Rectal smooth muscle tissue (tissue), 1 donor: ENCODE measurements at regions not wholly inside any gene's neighbourhood (a gene's known extent, or its start where the extent isn't known, plus 50 kb on each side); places are given as distances from the start of the nearest gene placed in this dataset.
A peak's percentile ranks its signal among the peaks of the same experiment; 100 is the strongest.
"Not testable (repeated sequence)": the region's sequence is repeated elsewhere in the genome, so short reads cannot be mapped to it uniquely, and the experiment has no call there.

Experiments used
- H3K27ac ChIP-seq: one replicate; pipeline ENCODE4 v1.7.0; 2013; ENCODE audit warnings: low read depth, low read length, inconsistent platforms
- H3K27me3 ChIP-seq: one replicate; pipeline ENCODE4 v1.7.0; 2013; ENCODE audit warnings: low read length; ENCODE audit not compliant: control insufficient read depth, insufficient read depth
- H3K36me3 ChIP-seq: one replicate; pipeline ENCODE4 v1.7.0; 2013; ENCODE audit warnings: low read length; ENCODE audit not compliant: control insufficient read depth, insufficient read depth
- H3K4me1 ChIP-seq: one replicate; pipeline ENCODE4 v1.7.0; 2013; ENCODE audit warnings: low read length; ENCODE audit not compliant: control insufficient read depth, insufficient read depth
- H3K4me3 ChIP-seq: one replicate; pipeline ENCODE4 v1.7.0; 2013; ENCODE audit warnings: low read length
- H3K9ac ChIP-seq: one replicate; pipeline ENCODE4 v1.7.0; 2013; ENCODE audit warnings: low read length

- H3K27ac ChIP-seq = peak overlapping the region; percentile 10
- no peaks in the 10 kb centered on the region for H3K27me3 ChIP-seq
- H3K9ac ChIP-seq = no peak overlapping the region
- peaks cover 14% of the 10 kb centered on the region for H3K4me1 ChIP-seq
- no peaks in the 10 kb centered on the region for H3K36me3 ChIP-seq
- no peak overlapping the region for H3K4me3 ChIP-seq
Measured at GRCh38 chr15:69703532-69704187, 251.0 kb downstream of the RPLP1 start.

GRCh38 chr15:69704229-69704628, 251.6 kb downstream of the RPLP1 start:
- Histone ChIP-seq H3K4me3 (no peak overlapping the region), H3K27ac (peak overlapping the region; percentile 10), H3K4me1 (peaks cover 14% of the 10 kb centered on the region), H3K36me3 (no peaks in the 10 kb centered on the region), H3K9ac (no peak overlapping the region), H3K27me3 (no peaks in the 10 kb centered on the region)

GRCh38 chr15:69704700-69705099, 252.1 kb downstream of the RPLP1 start:
- Histone ChIP-seq H3K36me3 (no peaks in the 10 kb centered on the region), H3K9ac (no peak overlapping the region), H3K4me3 (no peak overlapping the region), H3K27me3 (no peaks in the 10 kb centered on the region), H3K27ac (no peak overlapping the region), H3K4me1 (peaks cover 14% of the 10 kb centered on the region)

GRCh38 chr15:69706353-69707097, 253.9 kb downstream of the RPLP1 start:
- H3K4me1 ChIP-seq = peaks cover 14% of the 10 kb centered on the region
- no peak overlapping the region for H3K9ac ChIP-seq

GRCh38 chr15:69707241-69707640, 254.6 kb downstream of the RPLP1 start:
- H3K4me1 ChIP-seq = peaks cover 14% of the 10 kb centered on the region
- not testable (repeated sequence) for H3K36me3 ChIP-seq, H3K9ac ChIP-seq, H3K4me3 ChIP-seq, H3K27me3 ChIP-seq, H3K27ac ChIP-seq

More at GRCh38 chr15:69706353-69707097, 253.9 kb downstream of the RPLP1 start:
- Histone ChIP-seq H3K4me3 (no peak overlapping the region), H3K36me3 (no peaks in the 10 kb centered on the region), H3K27ac (no peak overlapping the region), H3K27me3 (no peaks in the 10 kb centered on the region)

- not testable (repeated sequence) for H3K9ac ChIP-seq, H3K27me3 ChIP-seq, H3K36me3 ChIP-seq, H3K4me3 ChIP-seq, H3K27ac ChIP-seq, H3K4me1 ChIP-seq
Measured at GRCh38 chr15:69708436-69709122, 256.0 kb downstream of the RPLP1 start.

GRCh38 chr15:69712991-69713390, 260.4 kb downstream of the RPLP1 start:
- H3K27ac ChIP-seq = no peak overlapping the region
- no peaks in the 10 kb centered on the region for H3K27me3 ChIP-seq
- no peaks in the 10 kb centered on the region for H3K36me3 ChIP-seq
- H3K9ac ChIP-seq = no peak overlapping the region
- no peak overlapping the region for H3K4me3 ChIP-seq
- no peaks in the 10 kb centered on the region for H3K4me1 ChIP-seq

- Histone ChIP-seq H3K4me3 (no peak overlapping the region), H3K4me1 (no peaks in the 10 kb centered on the region), H3K27me3 (no peaks in the 10 kb centered on the region), H3K36me3 (no peaks in the 10 kb centered on the region), H3K9ac (no peak overlapping the region), H3K27ac (no peak overlapping the region)
Measured at GRCh38 chr15:69713726-69714559, 261.3 kb downstream of the RPLP1 start.

- Histone ChIP-seq H3K9ac (no peak overlapping the region), H3K36me3 (no peaks in the 10 kb centered on the region), H3K4me1 (no peaks in the 10 kb centered on the region), H3K4me3 (no peak overlapping the region), H3K27me3 (no peaks in the 10 kb centered on the region), H3K27ac (no peak overlapping the region)
Measured at GRCh38 chr15:69715210-69715609, 262.6 kb downstream of the RPLP1 start.

- Histone ChIP-seq H3K9ac (no peak overlapping the region), H3K36me3 (no peaks in the 10 kb centered on the region), H3K4me3 (no peak overlapping the region), H3K27me3 (no peaks in the 10 kb centered on the region), H3K4me1 (no peaks in the 10 kb centered on the region), H3K27ac (no peak overlapping the region)
Measured at GRCh38 chr15:69718436-69718835, 265.8 kb downstream of the RPLP1 start.

GRCh38 chr15:69718916-69719315, 266.3 kb downstream of the RPLP1 start:
- Histone ChIP-seq H3K27me3 (no peaks in the 10 kb centered on the region), H3K4me1 (no peaks in the 10 kb centered on the region), H3K9ac (no peak overlapping the region), H3K36me3 (no peaks in the 10 kb centered on the region), H3K27ac (no peak overlapping the region), H3K4me3 (no peak overlapping the region)
